HCT116 (cell line): ENCODE measurements at regions not wholly inside any gene's neighbourhood (a gene's known extent, or its start where the extent isn't known, plus 50 kb on each side); places are given as distances from the start of the nearest gene placed in this dataset.

Experiments
- ATAC-seq: fragments of 200-7000 bp; cut with Tn5 transposase; 2 replicates; pipeline ENCODE4 v1.9.1; 2020; ENCODE audit warnings: mild to moderate bottlenecking, moderate library complexity
- BruUV-seq: library from RNA; stranded (reverse); fragments of 400-500 nt; replicated peaks from 2 replicates; lab custom pipeline; 2021; lab: Mats Ljungman, UMichigan
- CTCF ChIA-PET: fragments of 300-600 bp; sonication (Branson Sonifier 250); formaldehyde crosslinking; loops from one replicate; lab custom pipeline; 2021; ENCODE audit warnings: antibody characterized with exemption; lab: Charles Lee
- POLR2A ChIA-PET: fragments of 300-600, 350-600 bp; sonication (Branson Sonifier 250); formaldehyde crosslinking; loops from one replicate; lab custom pipeline; 2021; ENCODE audit warnings: antibody characterized with exemption; lab: Charles Lee
- RAD21 ChIA-PET, 2 experiments: fragments of 300-600 bp; sonication (Branson Sonifier 250); formaldehyde crosslinking; loops; one replicate each; lab custom pipeline; 2023; ENCODE audit warnings: low total read pairs in 2 of 2; ENCODE audit not compliant: uncharacterized antibody in 2 of 2, unreplicated experiment in 2 of 2, low non-redundant PET in 1 of 2; lab: Charles Lee
- DNase-seq: peaks from one replicate; pipeline ENCODE4 v3.0.0-alpha.2; 2010; ENCODE audit warnings: low read depth, low spot score
- H2AFZ ChIP-seq: fragments of 200-600 bp; shearing (Covaris generic), sonication (generic); 2 replicates; pipeline ENCODE4 v1.6.1; 2017; ENCODE audit warnings: low read depth, mixed run types, mixed read lengths, antibody characterized with exemption, low read length; ENCODE audit not compliant: poor library complexity, severe bottlenecking
- H3K27ac ChIP-seq: 2 replicates; pipeline ENCODE4 v1.5.1; 2012; ENCODE audit warnings: low read depth, low read length
- H3K27me3 ChIP-seq: fragments of 200-600 bp; sonication (generic); 2 replicates; pipeline ENCODE4 v1.6.1; 2016; ENCODE audit warnings: mixed run types, low read length, mixed read lengths; ENCODE audit not compliant: insufficient read depth
- H3K36me3 ChIP-seq, 2 experiments: fragments of 200-500 bp in 1 of 2; fragments of 200-600 bp in 1 of 2; sonication (Bioruptor generic) in 1 of 2; sonication (generic) in 1 of 2; 2 replicates each; pipeline versions ENCODE4 v1.5.1 to v1.6.1; 2014 to 2016; ENCODE audit warnings: low read length in 2 of 2, inconsistent platforms in 1 of 2, mixed read lengths in 1 of 2, mixed run types in 1 of 2; ENCODE audit not compliant: insufficient read depth in 2 of 2, control insufficient read depth in 1 of 2
- H3K4me1 ChIP-seq, 2 experiments: fragments of 200-600 bp in 1 of 2; sonication (generic) in 1 of 2; 2 replicates each; pipeline versions ENCODE4 v1.5.1 to v1.6.1; 2012 to 2017; ENCODE audit warnings: low read length in 2 of 2, inconsistent platforms in 1 of 2, mild to moderate bottlenecking in 1 of 2, mixed read lengths in 1 of 2, mixed run types in 1 of 2, moderate library complexity in 1 of 2; ENCODE audit not compliant: insufficient read depth in 2 of 2, control insufficient read depth in 1 of 2
- H3K4me2 ChIP-seq: fragments of 200-600 bp; sonication (generic); 2 replicates; pipeline ENCODE4 v1.6.1; 2017; ENCODE audit warnings: mixed run types, low read length, mixed read lengths
- H3K4me3 ChIP-seq, 2 experiments: fragments of 200-600 bp in 1 of 2; sonication (generic) in 1 of 2; replicated peaks in 1 of 2; 2 replicates each; pipeline ENCODE4 v1.5.1; 2011 to 2016; ENCODE audit warnings: low read length in 2 of 2, control low read depth in 1 of 2, low read depth in 1 of 2, mild to moderate bottlenecking in 1 of 2, mixed read lengths in 1 of 2, mixed run types in 1 of 2
- H3K79me2 ChIP-seq: fragments of 200-600 bp; sonication (generic); 2 replicates; pipeline ENCODE4 v1.6.1; 2017; ENCODE audit warnings: mild to moderate bottlenecking, mixed run types, low read length, moderate library complexity, mixed read lengths; ENCODE audit not compliant: insufficient read depth
- H3K9ac ChIP-seq: fragments of 200-600 bp; sonication (generic); 2 replicates; pipeline ENCODE4 v1.6.1; 2016; ENCODE audit warnings: low read length, mixed read lengths
- H3K9me2 ChIP-seq: fragments of 200-600 bp; sonication (generic), shearing (Covaris generic); 2 replicates; pipeline ENCODE4 v1.6.1; 2017; ENCODE audit warnings: mixed run types, mild to moderate bottlenecking, moderate library complexity; ENCODE audit not compliant: insufficient read depth
- H3K9me3 ChIP-seq, 2 experiments: fragments of 200-500 bp in 1 of 2; fragments of 200-600 bp in 1 of 2; sonication (Bioruptor generic) in 1 of 2; sonication (generic) in 1 of 2; 2 replicates each; pipeline ENCODE4 v1.6.1; 2014 to 2017; ENCODE audit warnings: low read length in 2 of 2, mixed read lengths in 2 of 2, inconsistent platforms in 1 of 2, low read depth in 1 of 2, mild to moderate bottlenecking in 1 of 2, mixed run types in 1 of 2, moderate library complexity in 1 of 2; ENCODE audit not compliant: control insufficient read depth in 1 of 2, insufficient read depth in 1 of 2
- H4K20me1 ChIP-seq: fragments of 200-600 bp; sonication (generic), shearing (Covaris generic); 2 replicates; pipeline ENCODE4 v1.6.1; 2017; ENCODE audit warnings: mixed run types, mild to moderate bottlenecking, moderate library complexity; ENCODE audit not compliant: insufficient read depth
- EGR1 ChIP-seq: IDR thresholded peaks from 2 replicates; pipeline ENCODE4 v1.6.1; 2012; ENCODE audit warnings: low read depth
- EZH2 ChIP-seq: fragments of 200-600 bp; sonication (generic); IDR thresholded peaks from 2 replicates; pipeline ENCODE4 v1.6.1; 2017; ENCODE audit warnings: antibody characterized with exemption, mixed run types
- FOSL1 ChIP-seq: IDR thresholded peaks from 2 replicates; pipeline ENCODE4 v1.6.1; 2012; ENCODE audit warnings: low read depth
- JUND ChIP-seq: IDR thresholded peaks from 2 replicates; pipeline ENCODE4 v1.6.1; 2012
- SIN3A ChIP-seq: IDR thresholded peaks from 2 replicates; pipeline ENCODE4 v1.6.1; 2012; ENCODE audit warnings: low read depth
- SRF ChIP-seq: IDR thresholded peaks from 2 replicates; pipeline ENCODE4 v1.6.1; 2012; ENCODE audit warnings: low read depth
- ZFX ChIP-seq: fragments of 450-650 bp; IDR thresholded peaks from 2 replicates; pipeline ENCODE4 v1.6.1; 2017
- intact Hi-C: fragments of 100-400 bp; cut with micrococcal nuclease; formaldehyde crosslinking; loops from 2 replicates; pipeline ENCODE4 v1.10.0; 2022
- TF ChIP-seq, protein P1 (sequence below), 3 experiments: fragments of 200-600 bp in 1 of 3; sonication (generic) in 1 of 3; IDR thresholded peaks in 2 of 3; conservative IDR thresholded peaks in 1 of 3; 2 replicates each; pipeline ENCODE4 v1.5.1; 2012 to 2017; ENCODE audit warnings: low read depth in 2 of 3, low read length in 2 of 3, antibody characterized with exemption in 1 of 3, borderline replicate concordance in 1 of 3, control low read depth in 1 of 3, mild to moderate bottlenecking in 1 of 3, mixed read lengths in 1 of 3, mixed run types in 1 of 3, moderate library complexity in 1 of 3; ENCODE audit not compliant: insufficient read depth in 1 of 3
- TF ChIP-seq, protein P2 (sequence below): IDR thresholded peaks from 2 replicates; pipeline ENCODE4 v1.6.1; 2012

DNA sequence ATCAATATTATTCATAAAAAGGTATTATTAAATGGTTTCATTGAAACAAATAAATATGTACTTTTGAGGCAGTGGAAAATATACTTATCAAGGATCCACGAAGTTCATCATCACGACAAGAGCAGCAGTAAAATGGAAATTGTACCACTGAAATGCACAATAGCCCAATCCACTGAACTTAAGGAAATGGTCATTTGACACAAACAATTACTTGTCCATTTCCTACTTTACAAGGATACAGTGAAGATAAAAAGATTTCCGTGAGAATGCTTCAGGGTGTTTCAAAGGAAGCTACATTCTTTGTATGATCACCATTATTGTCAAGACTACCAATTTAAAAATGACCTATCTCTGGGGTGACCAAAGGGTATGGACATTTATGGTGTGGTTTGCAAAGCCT is 210.3 kb downstream of the SYK start:
- Histone ChIP-seq H3K36me3 (0 out of 4 replicates have a peak, but pooled peaks cover 0 to 6% of the 10 kb centered on the region in 2 experiments), H3K4me2 (no peak overlapping the region), H3K9me2 (no peaks in the 10 kb centered on the region), H3K4me1 (no peaks in the 10 kb centered on the region), H3K9ac (no peak overlapping the region), H4K20me1 (no peaks in the 10 kb centered on the region), H3K27ac (no peak overlapping the region), H3K27me3 (no peaks in the 10 kb centered on the region), H2AFZ (no peak overlapping the region), H3K79me2 (no peaks in the 10 kb centered on the region), H3K9me3 (no peaks in the 10 kb centered on the region), H3K4me3 (no peak overlapping the region)
- TF ChIP-seq, protein P1, sequence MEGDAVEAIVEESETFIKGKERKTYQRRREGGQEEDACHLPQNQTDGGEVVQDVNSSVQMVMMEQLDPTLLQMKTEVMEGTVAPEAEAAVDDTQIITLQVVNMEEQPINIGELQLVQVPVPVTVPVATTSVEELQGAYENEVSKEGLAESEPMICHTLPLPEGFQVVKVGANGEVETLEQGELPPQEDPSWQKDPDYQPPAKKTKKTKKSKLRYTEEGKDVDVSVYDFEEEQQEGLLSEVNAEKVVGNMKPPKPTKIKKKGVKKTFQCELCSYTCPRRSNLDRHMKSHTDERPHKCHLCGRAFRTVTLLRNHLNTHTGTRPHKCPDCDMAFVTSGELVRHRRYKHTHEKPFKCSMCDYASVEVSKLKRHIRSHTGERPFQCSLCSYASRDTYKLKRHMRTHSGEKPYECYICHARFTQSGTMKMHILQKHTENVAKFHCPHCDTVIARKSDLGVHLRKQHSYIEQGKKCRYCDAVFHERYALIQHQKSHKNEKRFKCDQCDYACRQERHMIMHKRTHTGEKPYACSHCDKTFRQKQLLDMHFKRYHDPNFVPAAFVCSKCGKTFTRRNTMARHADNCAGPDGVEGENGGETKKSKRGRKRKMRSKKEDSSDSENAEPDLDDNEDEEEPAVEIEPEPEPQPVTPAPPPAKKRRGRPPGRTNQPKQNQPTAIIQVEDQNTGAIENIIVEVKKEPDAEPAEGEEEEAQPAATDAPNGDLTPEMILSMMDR (IDR thresholded peaks at IDR 0.05 in 2 of 3, conservative IDR thresholded peaks at IDR 0.05 in 1 of 3; ENCODE audit: borderline replicate concordance in 1 of 3, insufficient read depth in 1 of 3, low read depth in 2 of 3, low read length in 2 of 3): no peak
- TF ChIP-seq SRF (no peak), FOSL1 (no peak), EGR1 (no peak), SIN3A (no peak), ZFX (no peak), JUND (no peak), EZH2 (no peak)
- TF ChIP-seq, protein P2, sequence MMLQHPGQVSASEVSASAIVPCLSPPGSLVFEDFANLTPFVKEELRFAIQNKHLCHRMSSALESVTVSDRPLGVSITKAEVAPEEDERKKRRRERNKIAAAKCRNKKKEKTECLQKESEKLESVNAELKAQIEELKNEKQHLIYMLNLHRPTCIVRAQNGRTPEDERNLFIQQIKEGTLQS: no peak
- intact Hi-C loops: no loop called here
- DNase-seq (no peak), ATAC-seq (no peak)
- no TSS peak for BruUV-seq
- POLR2A ChIA-PET: no interaction called here
- RAD21 ChIA-PET: no interaction called here
- CTCF ChIA-PET: no interaction called here
